C4-2B (cell line): ENCODE measurements at regions not wholly inside any gene's neighbourhood (a gene's known extent, or its start where the extent isn't known, plus 50 kb on each side); places are given as distances from the start of the nearest gene placed in this dataset.

Experiments
- H3K27ac ChIP-seq: fragments of 450-650 bp; 2 replicates; pipeline ENCODE4 v1.5.1; 2017
- ZFX ChIP-seq: fragments of 450-650 bp; IDR thresholded peaks from 2 replicates; pipeline ENCODE4 v1.6.1; 2017
- TF ChIP-seq, protein P1 (sequence below): fragments of 450-650 bp; conservative IDR thresholded peaks from 2 replicates; pipeline ENCODE4 v1.5.1; 2017; ENCODE audit warnings: mild to moderate bottlenecking

DNA sequence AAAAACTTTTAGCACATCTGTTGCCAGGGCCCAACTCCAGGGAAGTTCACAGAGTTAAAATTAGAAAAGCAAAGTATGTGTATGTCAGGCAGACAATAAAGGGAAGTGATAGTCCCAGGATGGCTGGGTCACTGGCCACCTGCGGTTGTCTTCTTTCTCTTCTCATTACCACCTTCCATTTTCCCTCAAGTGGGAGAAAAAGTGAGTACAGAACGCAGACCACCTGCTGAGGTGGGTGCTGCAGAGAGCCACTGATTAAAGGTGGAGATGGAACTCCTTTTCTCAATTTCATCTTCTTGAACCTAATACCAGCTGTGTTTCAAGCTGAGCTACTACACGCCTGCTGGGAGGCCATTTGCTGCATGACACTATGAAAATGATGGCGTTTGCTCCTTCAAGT is 88.8 kb upstream of the PDE4B start:
- TF ChIP-seq, protein P1, sequence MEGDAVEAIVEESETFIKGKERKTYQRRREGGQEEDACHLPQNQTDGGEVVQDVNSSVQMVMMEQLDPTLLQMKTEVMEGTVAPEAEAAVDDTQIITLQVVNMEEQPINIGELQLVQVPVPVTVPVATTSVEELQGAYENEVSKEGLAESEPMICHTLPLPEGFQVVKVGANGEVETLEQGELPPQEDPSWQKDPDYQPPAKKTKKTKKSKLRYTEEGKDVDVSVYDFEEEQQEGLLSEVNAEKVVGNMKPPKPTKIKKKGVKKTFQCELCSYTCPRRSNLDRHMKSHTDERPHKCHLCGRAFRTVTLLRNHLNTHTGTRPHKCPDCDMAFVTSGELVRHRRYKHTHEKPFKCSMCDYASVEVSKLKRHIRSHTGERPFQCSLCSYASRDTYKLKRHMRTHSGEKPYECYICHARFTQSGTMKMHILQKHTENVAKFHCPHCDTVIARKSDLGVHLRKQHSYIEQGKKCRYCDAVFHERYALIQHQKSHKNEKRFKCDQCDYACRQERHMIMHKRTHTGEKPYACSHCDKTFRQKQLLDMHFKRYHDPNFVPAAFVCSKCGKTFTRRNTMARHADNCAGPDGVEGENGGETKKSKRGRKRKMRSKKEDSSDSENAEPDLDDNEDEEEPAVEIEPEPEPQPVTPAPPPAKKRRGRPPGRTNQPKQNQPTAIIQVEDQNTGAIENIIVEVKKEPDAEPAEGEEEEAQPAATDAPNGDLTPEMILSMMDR: no peak
- no peak for TF ChIP-seq ZFX
- H3K27ac ChIP-seq: no peak overlapping the region

DNA sequence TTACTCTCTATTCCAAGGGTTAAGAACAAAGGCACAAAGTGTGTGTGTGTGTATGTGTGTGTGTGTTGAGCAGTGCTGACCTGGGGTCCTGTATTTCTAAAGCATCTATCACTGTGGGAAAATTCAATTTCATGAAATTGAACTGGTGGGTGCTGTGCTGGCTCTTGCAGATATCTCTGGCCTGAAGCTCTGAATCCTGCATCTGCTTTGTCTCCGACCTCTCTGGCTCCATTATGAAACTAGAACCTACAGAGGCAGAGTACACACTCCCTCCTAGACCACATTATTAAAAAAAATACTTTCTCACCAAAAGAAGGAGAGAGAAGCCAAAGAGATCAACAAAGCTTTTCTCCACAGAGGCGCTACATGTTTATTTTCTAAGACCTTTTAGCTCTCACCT is 88.4 kb upstream of the PDE4B start:
- TF ChIP-seq, protein P1: no peak
- no peak for TF ChIP-seq ZFX
- H3K27ac ChIP-seq: no peak overlapping the region

GRCh38 chr1:65717815-65718454 is 74.8 kb upstream of the PDE4B start:
- TF ChIP-seq ZFX: no peak
- TF ChIP-seq, protein P1: peak; percentile 20; the same call in 1 of the 2 replicates
- no peak overlapping the region for H3K27ac ChIP-seq

- H3K27ac ChIP-seq: no peak overlapping the region
- TF ChIP-seq, protein P1: no peak
- no peak for TF ChIP-seq ZFX
These were observed 73.3 kb upstream of the PDE4B start for GRCh38 chr1:65719391-65719790.

GRCh38 chr1:65722461-65722860 is 70.2 kb upstream of the PDE4B start:
- TF ChIP-seq, protein P1: no peak
- TF ChIP-seq ZFX: no peak

GRCh38 chr1:65724151-65724550 is 68.5 kb upstream of the PDE4B start:
- H3K27ac ChIP-seq: no peak overlapping the region
- TF ChIP-seq, protein P1: no peak
- TF ChIP-seq ZFX: no peak

More at GRCh38 chr1:65722461-65722860, 70.2 kb upstream of the PDE4B start:
- H3K27ac ChIP-seq: no peak overlapping the region

- H3K27ac ChIP-seq: no peak overlapping the region
- TF ChIP-seq, protein P1: no peak
- TF ChIP-seq ZFX: no peak
These were observed 67.6 kb upstream of the PDE4B start for GRCh38 chr1:65725064-65725463.
